MM.1S (cell line): ENCODE measurements at regions not wholly inside any gene's neighbourhood (a gene's known extent, or its start where the extent isn't known, plus 50 kb on each side); places are given as distances from the start of the nearest gene placed in this dataset.

Source experiments
- DNase-seq: peaks from one replicate; pipeline ENCODE4 v3.0.0-alpha.2; 2015
- H2AFZ ChIP-seq: fragments of 300-600 bp; sonication (generic); 2 replicates; pipeline ENCODE4 v1.6.0; 2016; ENCODE audit warnings: antibody characterized with exemption, low read length
- H3F3A ChIP-seq: fragments of 300-600 bp; sonication (generic); 2 replicates; pipeline ENCODE4 v1.6.1; 2016; ENCODE audit warnings: mild to moderate bottlenecking, antibody characterized with exemption, low read length, moderate library complexity, mixed read lengths; ENCODE audit not compliant: insufficient read depth
- H3K27ac ChIP-seq: fragments of 300-600 bp; sonication (generic); 2 replicates; pipeline ENCODE4 v1.5.1; 2016; ENCODE audit warnings: mild to moderate bottlenecking, low read length
- H3K27me3 ChIP-seq: fragments of 300-600 bp; sonication (generic); replicated peaks from 2 replicates; pipeline ENCODE4 v1.6.0; 2016; ENCODE audit warnings: low read length; ENCODE audit not compliant: insufficient read depth
- H3K36me3 ChIP-seq: fragments of 300-600 bp; sonication (generic); replicated peaks from 2 replicates; pipeline ENCODE4 v1.6.1; 2016; ENCODE audit warnings: mild to moderate bottlenecking, low read length, mixed read lengths; ENCODE audit not compliant: insufficient read depth
- H3K4me1 ChIP-seq: fragments of 300-600 bp; sonication (generic); 2 replicates; pipeline ENCODE4 v1.6.1; 2016; ENCODE audit warnings: low read length, mixed read lengths
- H3K4me2 ChIP-seq: fragments of 300-600 bp; sonication (generic); 2 replicates; pipeline ENCODE4 v1.6.0; 2016; ENCODE audit warnings: low read depth, low read length
- H3K4me3 ChIP-seq: fragments of 300-600 bp; sonication (generic); 2 replicates; pipeline ENCODE4 v1.5.1; 2016; ENCODE audit warnings: low read length, mixed read lengths
- H3K79me2 ChIP-seq: fragments of 300-600 bp; sonication (generic); 2 replicates; pipeline ENCODE4 v1.6.1; 2016; ENCODE audit warnings: mixed run types, low read length, mixed read lengths
- H3K9ac ChIP-seq: fragments of 300-600 bp; sonication (generic); 2 replicates; pipeline ENCODE4 v1.6.1; 2016; ENCODE audit warnings: low read length, mixed read lengths
- H3K9me2 ChIP-seq: fragments of 300-600 bp; sonication (generic); replicated peaks from 2 replicates; pipeline ENCODE4 v1.6.1; 2016; ENCODE audit warnings: mild to moderate bottlenecking, low read length, mixed read lengths; ENCODE audit not compliant: insufficient read depth
- H3K9me3 ChIP-seq: fragments of 300-600 bp; sonication (generic); replicated peaks from 2 replicates; pipeline ENCODE4 v1.6.1; 2016; ENCODE audit warnings: mild to moderate bottlenecking, low read length, mixed read lengths; ENCODE audit not compliant: insufficient read depth
- H4K20me1 ChIP-seq: fragments of 300-600 bp; sonication (generic); 2 replicates; pipeline ENCODE4 v1.6.1; 2016; ENCODE audit warnings: mild to moderate bottlenecking, low read length, moderate library complexity, mixed read lengths; ENCODE audit not compliant: insufficient read depth
- CTCF ChIP-seq: fragments of 300-600 bp; sonication (generic); IDR thresholded peaks from 2 replicates; pipeline ENCODE4 v1.5.1; 2016; ENCODE audit warnings: antibody characterized with exemption, low read length, mixed read lengths
- EZH2 ChIP-seq: fragments of 300-600 bp; sonication (generic); optimal IDR thresholded peaks from 2 replicates; pipeline ENCODE3; 2017; ENCODE audit warnings: low read depth, mild to moderate bottlenecking, antibody characterized with exemption, low read length, mixed read lengths
- EZH2phosphoT487 ChIP-seq: fragments of 300-600 bp; sonication (generic); IDR thresholded peaks from 2 replicates; pipeline ENCODE4 v1.6.1; 2018; ENCODE audit warnings: antibody characterized with exemption, low read length

- H3K36me3 ChIP-seq = no peaks in the 10 kb centered on the region
- no peaks in the 10 kb centered on the region for H3K9me2 ChIP-seq
- H4K20me1 ChIP-seq = no peaks in the 10 kb centered on the region
- TF ChIP-seq CTCF (no peak), EZH2 (no peak), EZH2phosphoT487 (no peak)
- H3K79me2 ChIP-seq = no peaks in the 10 kb centered on the region
- H2AFZ ChIP-seq = no peak overlapping the region
- no peaks in the 10 kb centered on the region for H3K9me3 ChIP-seq
- H3F3A ChIP-seq = no peaks in the 10 kb centered on the region
- H3K4me3 ChIP-seq = no peak overlapping the region
- no peak for DNase-seq
- no peaks in the 10 kb centered on the region for H3K27me3 ChIP-seq
- H3K4me1 ChIP-seq = no peaks in the 10 kb centered on the region
- no peak overlapping the region for H3K27ac ChIP-seq
- H3K4me2 ChIP-seq = no peak overlapping the region
- no peak overlapping the region for H3K9ac ChIP-seq
Measured at GRCh38 chr2:199606193-199606780, 148.5 kb upstream of the SATB2 start.

GRCh38 chr2:199603721-199604291 lies 146.1 kb upstream of the SATB2 start:
- TF ChIP-seq EZH2 (no peak), EZH2phosphoT487 (no peak), CTCF (no peak)
- H3K9me3 ChIP-seq = no peaks in the 10 kb centered on the region
- no peak overlapping the region for H3K27ac ChIP-seq
- no peaks in the 10 kb centered on the region for H3K9me2 ChIP-seq
- H3K4me1 ChIP-seq = no peaks in the 10 kb centered on the region
- no peaks in the 10 kb centered on the region for H3K79me2 ChIP-seq
- H3K4me2 ChIP-seq = no peak overlapping the region
- H3K36me3 ChIP-seq = no peaks in the 10 kb centered on the region
- H3K4me3 ChIP-seq = no peak overlapping the region
- no peaks in the 10 kb centered on the region for H3K27me3 ChIP-seq
- DNase-seq = no peak
- no peak overlapping the region for H3K9ac ChIP-seq
- H3F3A ChIP-seq = no peaks in the 10 kb centered on the region
- H4K20me1 ChIP-seq = no peaks in the 10 kb centered on the region
- no peak overlapping the region for H2AFZ ChIP-seq

GRCh38 chr2:199602896-199603717 lies 145.4 kb upstream of the SATB2 start:
- TF ChIP-seq EZH2 = no peak
- no peak for TF ChIP-seq EZH2phosphoT487
- TF ChIP-seq CTCF = no peak
- Histone ChIP-seq H3K27me3 (no peaks in the 10 kb centered on the region), H3F3A (no peaks in the 10 kb centered on the region), H3K4me2 (no peak overlapping the region), H3K9me2 (no peaks in the 10 kb centered on the region), H2AFZ (no peak overlapping the region), H4K20me1 (no peaks in the 10 kb centered on the region), H3K27ac (no peak overlapping the region), H3K79me2 (no peaks in the 10 kb centered on the region), H3K4me1 (no peaks in the 10 kb centered on the region), H3K36me3 (no peaks in the 10 kb centered on the region), H3K9ac (no peak overlapping the region), H3K4me3 (no peak overlapping the region), H3K9me3 (no peaks in the 10 kb centered on the region)
- no peak for DNase-seq
